GM21367 (cell line): ENCODE measurements at regions not wholly inside any gene's neighbourhood (a gene's known extent, or its start where the extent isn't known, plus 50 kb on each side); places are given as distances from the start of the nearest gene placed in this dataset.
"Not testable (repeated sequence)": the region's sequence is repeated elsewhere in the genome, so short reads cannot be mapped to it uniquely, and the experiment has no call there.

ENCODE experiments used
- ATAC-seq: cut with Tn5 transposase; IDR thresholded peaks from one replicate; pipeline ENCODE4 v1.9.1; 2021; ENCODE audit not compliant: unreplicated experiment

- no peak for ATAC-seq
Observed at GRCh38 chr3:20842594-20843436, 656.8 kb upstream of the SGO1 start.

- ATAC-seq, result no peak
Observed at GRCh38 chr3:20842002-20842401, 656.0 kb upstream of the SGO1 start.

- ATAC-seq, result no peak
Observed at GRCh38 chr3:20837676-20838302, 651.8 kb upstream of the SGO1 start.

GRCh38 chr3:20836801-20837200, 650.8 kb upstream of the SGO1 start:
- no peak for ATAC-seq

- ATAC-seq, result no peak
Observed at GRCh38 chr3:20832963-20833362, 647.0 kb upstream of the SGO1 start.

GRCh38 chr3:20822251-20822650, 636.2 kb upstream of the SGO1 start:
- no peak for ATAC-seq

- ATAC-seq, result not testable (repeated sequence)
Observed at GRCh38 chr3:20820872-20821271, 634.9 kb upstream of the SGO1 start.

- no peak for ATAC-seq
Observed at GRCh38 chr3:20811631-20812030, 625.6 kb upstream of the SGO1 start.

GRCh38 chr3:20811006-20811405, 625.0 kb upstream of the SGO1 start:
- no peak for ATAC-seq

- no peak for ATAC-seq
Observed at GRCh38 chr3:20810555-20810954, 624.5 kb upstream of the SGO1 start.

GRCh38 chr3:20809356-20809755, 623.4 kb upstream of the SGO1 start:
- ATAC-seq, result no peak

GRCh38 chr3:20808864-20809263, 622.9 kb upstream of the SGO1 start:
- no peak for ATAC-seq

GRCh38 chr3:20798666-20799065, 612.7 kb upstream of the SGO1 start:
- no peak for ATAC-seq

GRCh38 chr3:20787005-20787404, 601.0 kb upstream of the SGO1 start:
- no peak for ATAC-seq

GRCh38 chr3:20776692-20777091, 590.7 kb upstream of the SGO1 start:
- ATAC-seq, result no peak

- ATAC-seq, result no peak
Observed at GRCh38 chr3:20776286-20776685, 590.3 kb upstream of the SGO1 start.

- ATAC-seq, result no peak
Observed at GRCh38 chr3:20773320-20773984, 587.4 kb upstream of the SGO1 start.

- ATAC-seq, result no peak
Observed at GRCh38 chr3:20772869-20773268, 586.9 kb upstream of the SGO1 start.

- no peak for ATAC-seq
Observed at GRCh38 chr3:20769430-20769829, 583.4 kb upstream of the SGO1 start.

- ATAC-seq, result no peak
Observed at GRCh38 chr3:20760981-20761380, 575.0 kb upstream of the SGO1 start.

GRCh38 chr3:20752416-20752815, 566.4 kb upstream of the SGO1 start:
- ATAC-seq, result no peak

- ATAC-seq, result no peak
Observed at GRCh38 chr3:20751296-20751695, 565.3 kb upstream of the SGO1 start.
